Motor neuron (in vitro differentiated cells): ENCODE measurements at regions not wholly inside any gene's neighbourhood (a gene's known extent, or its start where the extent isn't known, plus 50 kb on each side); places are given as distances from the start of the nearest gene placed in this dataset.
A peak's percentile ranks its signal among the peaks of the same experiment; 100 is the strongest.
"Not testable (repeated sequence)": the region's sequence is repeated elsewhere in the genome, so short reads cannot be mapped to it uniquely, and the experiment has no call there.

Source experiments
- ATAC-seq, 8 experiments: fragments of 200-7000 bp; cut with Tn5 transposase; replicated peaks in 6 of 8; 2 replicates each; pipeline ENCODE4 v1.8.0; 2021; ENCODE audit warnings: mild to moderate bottlenecking in 8 of 8, moderate library complexity in 8 of 8
- H3K27ac ChIP-seq, 2 donors: fragments of 250-450 bp; sonication (Bioruptor Pico); 2 replicates each; pipeline ENCODE4 v1.9.0; 2021; ENCODE audit warnings: antibody characterized with exemption in 2 of 2, mild to moderate bottlenecking in 2 of 2, moderate library complexity in 1 of 2
- H3K4me1 ChIP-seq, 2 donors: fragments of 250-450 bp; sonication (Bioruptor Pico); replicated peaks in 1 of 2; 2 replicates each; pipeline ENCODE4 v1.6.1; 2021; ENCODE audit warnings: antibody characterized with exemption in 2 of 2, mild to moderate bottlenecking in 2 of 2, moderate library complexity in 1 of 2
- H3K4me3 ChIP-seq, 5 donors: fragments of 250-450 bp; sonication (Bioruptor Pico); 2 replicates each; pipeline ENCODE4 v1.9.0; 2021; ENCODE audit warnings: antibody characterized with exemption in 5 of 5, mild to moderate bottlenecking in 5 of 5, moderate library complexity in 4 of 5
- WGBS, 10 experiments: fragments of 450-650 bp; shearing (Covaris generic); methylation state at CpG; one replicate each; pipeline ENCODE4 v1.0.0; 2022; 5-methylcytosine and 5-hydroxymethylcytosine counted together
- in situ Hi-C, 9 experiments: fragments of 400-800 bp; cut with MboI; loops; one replicate each; pipeline ENCODE4 v1.15.0; 2021; ENCODE audit warnings: low sequenced_read_pairs in 9 of 9, low pct_unique_long_range_greater_than_20kb in 2 of 9; ENCODE audit not compliant: unreplicated experiment in 9 of 9

- 33 to 83% (median 50%) methylated on average over 1 of the region's 1 CpG; no CpG with 5 or more reads in 5 of the 10 experiments for WGBS, 10 experiments
- H3K4me3 ChIP-seq, result no peak overlapping the region
- H3K27ac ChIP-seq, result no peak overlapping the region
- in situ Hi-C loops, result no loop called here
- no peak for ATAC-seq
- no peaks in the 10 kb centered on the region for H3K4me1 ChIP-seq
These were observed 105.3 kb upstream of the PIK3R1 start for GRCh38 chr5:68110264-68110663.

GRCh38 chr5:68104217-68104616 lies 111.3 kb upstream of the PIK3R1 start:
- ATAC-seq, in situ Hi-C loops, H3K4me3 ChIP-seq, H3K4me1 ChIP-seq, H3K27ac ChIP-seq: not testable (repeated sequence)
- 100% methylated on average over 1 of the region's 2 CpGs; no CpG with 5 or more reads in 9 of the 10 experiments for WGBS, 10 experiments

- in situ Hi-C loops, ATAC-seq: not testable (repeated sequence)
These were observed 112.3 kb upstream of the PIK3R1 start for GRCh38 chr5:68103297-68103696.

GRCh38 chr5:68099327-68099726 lies 116.2 kb upstream of the PIK3R1 start:
- WGBS, 10 experiments, result 50 to 100% (median 85%) methylated on average over 1 to 5 of the region's 5 CpGs; no CpG with 5 or more reads in 3 of the 10 experiments
- H3K4me3 ChIP-seq, result no peak overlapping the region
- no peak for ATAC-seq

More at GRCh38 chr5:68103297-68103696, 112.3 kb upstream of the PIK3R1 start:
- H3K4me1 ChIP-seq, H3K27ac ChIP-seq, H3K4me3 ChIP-seq: not testable (repeated sequence)
- 78 to 100% (median 96%) methylated on average over 2 to 4 of the region's 4 CpGs for WGBS, 10 experiments

DNA sequence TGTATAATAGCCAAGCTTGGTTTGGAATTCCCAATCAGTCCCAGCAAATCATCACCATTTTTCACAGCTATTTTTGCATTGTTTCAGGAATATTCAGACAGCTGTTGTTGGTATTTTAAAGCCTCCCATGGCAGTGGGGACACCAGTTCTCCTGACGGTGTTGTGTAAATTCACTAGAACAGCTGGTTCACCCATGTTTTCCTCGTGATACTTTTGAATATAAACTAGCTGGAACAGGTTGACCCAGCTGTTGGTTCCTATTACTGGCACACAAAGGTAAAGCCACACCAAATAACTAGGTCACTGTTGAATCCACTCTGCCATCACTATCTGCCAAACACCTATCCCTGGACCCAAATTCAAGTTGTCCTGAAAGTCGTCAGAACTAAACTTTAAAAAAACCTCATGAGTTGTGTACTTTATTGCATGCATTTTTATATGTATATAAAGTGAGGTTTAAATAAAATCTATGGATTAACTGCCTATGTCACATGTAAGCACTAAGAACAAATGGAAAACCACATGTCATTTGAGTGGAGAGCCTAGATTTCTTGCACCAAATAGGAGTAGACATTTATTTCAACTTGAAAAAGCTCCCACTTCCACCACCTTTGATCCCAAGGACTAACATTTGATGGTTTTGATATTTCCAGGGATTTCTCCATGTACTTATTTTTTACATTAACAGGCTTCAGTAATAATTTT lies 121.9 kb upstream of the PIK3R1 start:
- in situ Hi-C loops, result no loop called here
- no peak for ATAC-seq
- 0 to 100% (median 82%) methylated on average over 1 to 3 of the region's 3 CpGs; no CpG with 5 or more reads in 3 of the 10 experiments for WGBS, 10 experiments
- Histone ChIP-seq H3K4me1 (no peaks in the 10 kb centered on the region), H3K4me3 (no peak overlapping the region), H3K27ac (no peak overlapping the region)

More at GRCh38 chr5:68099327-68099726, 116.2 kb upstream of the PIK3R1 start:
- in situ Hi-C loops, result no loop called here
- Histone ChIP-seq H3K27ac (no peak overlapping the region), H3K4me1 (no peaks in the 10 kb centered on the region)

GRCh38 chr5:68088302-68088701 lies 127.3 kb upstream of the PIK3R1 start:
- peak in 2 of 8 experiments; percentile 52 to 61 for ATAC-seq
- H3K4me3 ChIP-seq, result no peak overlapping the region
- no peak overlapping the region for H3K27ac ChIP-seq
- peaks cover 0 to 7% of the 10 kb centered on the region in 2 donors for H3K4me1 ChIP-seq
- in situ Hi-C loops, result no loop called here
- WGBS, 10 experiments, result 13 to 100% (median 89%) methylated on average over 1 to 3 of the region's 3 CpGs; no CpG with 5 or more reads in 2 of the 10 experiments

DNA sequence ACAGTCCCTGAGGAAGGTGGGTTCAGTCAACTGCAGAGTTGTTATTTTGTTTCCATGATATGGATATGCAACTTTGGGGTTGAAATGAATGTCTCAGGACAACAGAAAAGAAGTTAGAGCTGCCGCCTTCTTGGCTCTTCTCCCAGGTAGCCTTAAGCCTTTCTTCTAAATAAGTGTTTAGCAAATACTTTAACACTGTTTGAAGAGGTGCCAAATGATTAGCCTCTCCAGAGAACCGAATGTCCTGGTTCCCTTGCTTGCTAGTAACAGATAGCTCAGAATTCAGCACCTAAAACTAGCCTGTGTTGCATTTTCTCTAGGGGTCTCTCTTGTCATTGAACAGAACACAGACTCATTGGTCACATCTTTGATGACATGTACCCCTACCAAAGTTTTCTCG lies 127.7 kb upstream of the PIK3R1 start:
- ATAC-seq, result peak in 3 of 8 experiments; percentile 40 to 75 (median 68)
- in situ Hi-C loops, result no loop called here
- Histone ChIP-seq H3K4me1 (peaks cover 0 to 7% of the 10 kb centered on the region in 2 donors), H3K4me3 (no peak overlapping the region), H3K27ac (no peak overlapping the region)
- 0 to 100% (median 86%) methylated on average over 1 to 3 of the region's 3 CpGs; no CpG with 5 or more reads in 1 of the 10 experiments for WGBS, 10 experiments

DNA sequence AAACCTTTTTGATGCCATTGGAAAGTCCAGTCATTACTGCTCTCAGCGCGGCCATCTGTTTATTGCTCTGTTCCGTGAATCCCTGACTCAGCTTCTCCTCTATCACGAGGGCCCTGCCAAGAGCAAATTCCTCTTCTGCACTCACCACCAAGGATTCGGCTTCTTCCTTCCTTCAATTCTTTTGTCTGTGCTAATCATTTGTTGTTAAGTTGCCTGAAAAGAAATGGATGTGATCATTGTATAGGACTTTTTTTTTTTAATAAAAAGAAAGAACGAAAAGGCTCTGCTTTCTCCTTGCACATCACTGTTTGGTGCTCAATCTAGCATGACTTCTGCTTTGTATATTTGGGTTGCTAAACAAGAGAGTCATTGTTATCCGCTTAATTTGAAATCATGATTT lies 128.7 kb upstream of the PIK3R1 start:
- Histone ChIP-seq H3K4me1 (peaks cover 0 to 7% of the 10 kb centered on the region in 2 donors), H3K27ac (no peak overlapping the region), H3K4me3 (no peak overlapping the region)
- 13 to 85% (median 41%) methylated on average over 2 to 7 of the region's 7 CpGs for WGBS, 10 experiments
- in situ Hi-C loops, result no loop called here
- ATAC-seq, result peak in 6 of 8 experiments; percentile 46 to 92 (median 72)

DNA sequence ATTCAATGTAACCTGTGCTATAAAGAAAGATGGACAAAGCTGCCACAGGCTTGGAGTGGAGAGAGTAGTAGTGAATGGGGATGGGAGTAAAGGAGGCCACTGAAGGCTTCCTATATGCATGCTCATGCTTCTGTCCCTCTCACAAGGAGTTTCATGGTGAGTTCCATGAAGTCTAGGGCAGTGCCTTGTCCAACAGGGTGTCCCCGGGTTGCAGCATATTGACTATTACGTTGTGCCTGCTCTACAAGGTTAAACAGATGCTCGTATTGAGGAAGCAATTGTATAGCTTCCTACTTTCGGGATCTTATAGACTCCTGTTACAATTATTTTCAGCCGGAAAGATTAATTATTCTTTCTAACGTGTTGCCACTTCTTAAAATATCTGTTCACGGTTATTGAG lies 129.1 kb upstream of the PIK3R1 start:
- WGBS, 10 experiments, result 0 to 90% (median 76%) methylated on average over 2 to 7 of the region's 7 CpGs; no CpG with 5 or more reads in 2 of the 10 experiments
- no peak overlapping the region for H3K4me3 ChIP-seq
- in situ Hi-C loops, result no loop called here
- no peak overlapping the region for H3K27ac ChIP-seq
- peaks cover 0 to 7% of the 10 kb centered on the region in 2 donors for H3K4me1 ChIP-seq
- ATAC-seq, result peak in 2 of 8 experiments; percentile 47 to 61

- H3K27ac ChIP-seq, result no peak overlapping the region
- H3K4me3 ChIP-seq, result no peak overlapping the region
- in situ Hi-C loops, result no loop called here
- peaks cover 0 to 7% of the 10 kb centered on the region in 2 donors for H3K4me1 ChIP-seq
- no peak for ATAC-seq
These were observed 131.2 kb upstream of the PIK3R1 start for GRCh38 chr5:68084396-68084795.

DNA sequence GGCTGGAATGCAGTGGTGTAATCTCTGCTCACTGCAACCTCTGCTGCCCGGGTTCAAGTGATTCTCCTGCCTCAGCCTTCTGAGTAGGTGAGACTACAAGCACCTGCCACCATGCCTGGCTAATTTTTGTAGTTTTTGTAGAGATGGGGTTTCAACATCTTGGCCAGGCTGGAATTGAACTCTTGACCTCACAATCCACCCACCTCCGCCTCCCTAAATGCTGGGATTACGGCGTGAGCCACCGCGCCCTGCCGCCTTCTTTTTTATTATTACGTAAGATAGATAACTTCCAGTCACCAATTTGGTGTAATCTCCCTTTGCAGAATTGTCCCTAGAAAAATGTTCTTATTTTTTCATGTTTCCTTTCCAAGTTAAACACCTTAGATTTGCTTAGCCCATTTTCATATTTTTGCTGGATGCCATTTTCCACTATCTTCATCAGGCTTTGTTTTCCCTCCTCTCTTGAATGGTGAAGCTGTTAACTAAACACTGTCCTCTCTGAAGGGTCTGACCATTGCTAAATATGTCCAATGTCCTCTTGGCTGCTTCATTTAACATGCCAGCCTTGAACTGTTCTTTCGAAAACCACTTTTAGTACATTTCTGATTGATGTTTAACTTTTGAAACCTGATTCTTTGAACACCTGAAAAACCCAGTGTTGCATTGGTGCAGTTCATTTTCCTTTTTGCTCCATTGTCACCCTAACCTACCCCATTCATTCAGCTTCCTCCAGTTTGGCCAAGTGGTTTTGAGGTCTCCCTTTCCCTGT lies 135.1 kb upstream of the PIK3R1 start:
- no peak overlapping the region for H3K27ac ChIP-seq
- in situ Hi-C loops, result no loop called here
- H3K4me1 ChIP-seq, result no peaks in the 10 kb centered on the region
- ATAC-seq, result no peak
- H3K4me3 ChIP-seq, result no peak overlapping the region
- 80 to 100% (median 94%) methylated on average over 1 to 9 of the region's 9 CpGs; no CpG with 5 or more reads in 1 of the 10 experiments for WGBS, 10 experiments

DNA sequence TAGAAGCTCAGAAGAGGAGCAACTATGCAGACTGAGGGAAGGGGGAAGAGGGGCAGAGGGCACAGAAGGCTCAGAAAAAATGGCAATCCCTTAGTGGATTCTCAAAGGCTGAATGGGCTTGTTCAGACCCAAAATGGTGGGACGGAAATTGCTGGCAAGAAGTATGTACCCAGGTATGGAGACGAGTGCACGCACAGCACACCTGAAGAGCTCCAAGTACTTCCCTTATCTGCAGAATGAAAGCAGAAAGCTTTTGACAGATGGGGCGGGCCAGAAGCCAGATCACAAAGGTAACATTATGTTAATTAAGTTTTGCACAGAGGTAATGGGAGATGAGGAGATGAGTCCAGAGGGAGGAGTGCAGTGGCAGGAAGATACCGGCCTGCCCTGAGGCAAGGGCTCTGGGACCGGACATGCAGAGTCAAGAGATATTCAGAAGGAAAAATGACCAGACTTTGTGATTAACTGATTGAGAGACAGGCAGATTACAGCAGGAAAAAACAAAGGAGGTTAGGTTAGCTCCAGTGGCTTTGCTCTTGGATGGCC lies 138.1 kb upstream of the PIK3R1 start:
- no peaks in the 10 kb centered on the region for H3K4me1 ChIP-seq
- in situ Hi-C loops, result no loop called here
- ATAC-seq, result no peak
- WGBS, 10 experiments, result 64 to 100% (median 97%) methylated on average over 1 to 6 of the region's 6 CpGs
- H3K4me3 ChIP-seq, result no peak overlapping the region
- H3K27ac ChIP-seq, result no peak overlapping the region

DNA sequence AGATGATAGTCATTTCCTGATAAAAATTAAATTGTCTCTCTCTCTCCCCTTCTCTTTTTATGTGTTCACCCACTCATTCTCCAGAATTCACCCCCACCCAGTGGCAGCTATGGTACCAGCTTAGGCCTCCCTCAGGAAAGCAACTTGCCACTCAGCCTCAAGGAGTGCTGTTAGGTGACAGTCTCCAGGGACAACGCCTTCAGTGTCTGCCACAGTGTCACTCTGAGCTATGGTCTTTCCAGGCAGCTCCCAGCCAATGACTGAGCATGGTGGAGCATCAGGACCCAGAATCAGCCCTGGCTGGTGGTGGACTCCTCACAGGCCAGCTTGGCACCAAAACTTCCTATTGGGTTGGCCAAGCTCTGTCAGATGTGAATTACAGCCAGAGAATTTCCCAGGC lies 140.9 kb upstream of the PIK3R1 start:
- no peak overlapping the region for H3K4me3 ChIP-seq
- WGBS, 10 experiments, result 60 to 100% (median 100%) methylated on average over 1 of the region's 1 CpG; no CpG with 5 or more reads in 7 of the 10 experiments

More for the DNA sequence above, 140.9 kb upstream of the PIK3R1 start:
- peak in 1 of 8 experiments; percentile 61 for ATAC-seq
- Histone ChIP-seq H3K27ac (no peak overlapping the region), H3K4me1 (no peaks in the 10 kb centered on the region)
- in situ Hi-C loops, result no loop called here
